ENCODE measurements at regions not wholly inside any gene's neighbourhood (a gene's known extent, or its start where the extent isn't known, plus 50 kb on each side); places are given as distances from the start of the nearest gene placed in this dataset.
"Not testable (repeated sequence)": the region's sequence is repeated elsewhere in the genome, so short reads cannot be mapped to it uniquely, and the experiment has no call there.

DNA sequence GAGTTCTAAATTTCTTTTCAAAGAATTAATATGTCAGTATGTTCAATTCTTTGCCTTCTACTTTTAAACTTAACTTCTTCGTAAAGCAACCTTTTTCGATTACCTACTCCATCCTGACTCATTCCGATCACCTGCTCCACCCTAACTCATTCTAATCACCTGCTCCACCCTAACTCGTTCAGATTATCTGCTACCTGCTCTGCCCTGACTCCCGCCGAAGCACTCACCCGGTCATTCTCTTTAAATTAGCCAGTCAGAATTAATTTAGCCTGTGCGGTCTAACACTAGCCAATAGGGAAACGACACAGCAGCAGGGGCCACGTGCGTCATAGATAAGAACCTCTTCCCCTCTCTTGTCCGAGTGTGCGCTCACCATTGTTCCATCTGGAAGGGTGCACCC, 60.1 kb upstream of the SH3RF1 start:
- no peak overlapping the region for H3K4me3 ChIP-seq
- intact Hi-C loops (cut with DNase I): no loop called here
- WGBS, 2 donors: 87 to 88% methylated on average over 13 of the region's 13 CpGs
- H3K27me3 ChIP-seq: no peaks in the 10 kb centered on the region
- H3K36me3 ChIP-seq: no peaks in the 10 kb centered on the region
- no peak for DNase-seq
- TF ChIP-seq POLR2A (IDR thresholded peaks at IDR 0.05): no peak
- TF ChIP-seq, protein P1, sequence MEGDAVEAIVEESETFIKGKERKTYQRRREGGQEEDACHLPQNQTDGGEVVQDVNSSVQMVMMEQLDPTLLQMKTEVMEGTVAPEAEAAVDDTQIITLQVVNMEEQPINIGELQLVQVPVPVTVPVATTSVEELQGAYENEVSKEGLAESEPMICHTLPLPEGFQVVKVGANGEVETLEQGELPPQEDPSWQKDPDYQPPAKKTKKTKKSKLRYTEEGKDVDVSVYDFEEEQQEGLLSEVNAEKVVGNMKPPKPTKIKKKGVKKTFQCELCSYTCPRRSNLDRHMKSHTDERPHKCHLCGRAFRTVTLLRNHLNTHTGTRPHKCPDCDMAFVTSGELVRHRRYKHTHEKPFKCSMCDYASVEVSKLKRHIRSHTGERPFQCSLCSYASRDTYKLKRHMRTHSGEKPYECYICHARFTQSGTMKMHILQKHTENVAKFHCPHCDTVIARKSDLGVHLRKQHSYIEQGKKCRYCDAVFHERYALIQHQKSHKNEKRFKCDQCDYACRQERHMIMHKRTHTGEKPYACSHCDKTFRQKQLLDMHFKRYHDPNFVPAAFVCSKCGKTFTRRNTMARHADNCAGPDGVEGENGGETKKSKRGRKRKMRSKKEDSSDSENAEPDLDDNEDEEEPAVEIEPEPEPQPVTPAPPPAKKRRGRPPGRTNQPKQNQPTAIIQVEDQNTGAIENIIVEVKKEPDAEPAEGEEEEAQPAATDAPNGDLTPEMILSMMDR (IDR thresholded peaks at IDR 0.05): no peak
- peaks cover 0 to 11% (median 4%) of the 10 kb centered on the region in 3 donors for H3K4me1 ChIP-seq
- no peak overlapping the region for H3K27ac ChIP-seq
- H3K9me3 ChIP-seq: no peaks in the 10 kb centered on the region

DNA sequence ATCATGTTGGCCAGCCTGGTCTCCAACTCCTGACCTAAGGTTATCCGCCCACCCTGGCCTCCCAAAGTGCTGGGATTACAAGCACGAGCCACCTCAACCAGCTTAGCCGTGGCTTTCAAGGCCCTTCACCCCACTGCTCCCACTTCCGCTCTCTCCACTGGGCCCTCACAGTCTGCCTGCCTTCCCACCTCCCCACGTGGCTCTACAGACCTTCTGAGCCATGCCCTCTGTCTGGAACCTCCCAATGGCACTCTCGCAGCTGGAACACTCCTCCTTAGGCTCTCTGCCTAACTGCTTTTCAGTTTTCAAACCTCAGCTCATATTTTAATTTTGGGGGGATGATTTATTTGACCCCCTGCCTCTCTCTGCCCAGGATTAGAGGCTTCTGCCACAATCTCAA, 59.3 kb upstream of the SH3RF1 start:
- Histone ChIP-seq H3K9me3 (no peaks in the 10 kb centered on the region), H3K4me3 (no peak overlapping the region), H3K4me1 (peaks cover 0 to 4% (median under 1%) of the 10 kb centered on the region in 3 donors), H3K27me3 (no peaks in the 10 kb centered on the region), H3K36me3 (no peaks in the 10 kb centered on the region), H3K27ac (no peak overlapping the region)
- no peak for TF ChIP-seq POLR2A (IDR thresholded peaks at IDR 0.05)
- TF ChIP-seq, protein P1 (IDR thresholded peaks at IDR 0.05): no peak
- DNase-seq: no peak
- 83 to 89% methylated on average over 6 of the region's 6 CpGs for WGBS, 2 donors
- intact Hi-C loops (cut with DNase I): no loop called here

DNA sequence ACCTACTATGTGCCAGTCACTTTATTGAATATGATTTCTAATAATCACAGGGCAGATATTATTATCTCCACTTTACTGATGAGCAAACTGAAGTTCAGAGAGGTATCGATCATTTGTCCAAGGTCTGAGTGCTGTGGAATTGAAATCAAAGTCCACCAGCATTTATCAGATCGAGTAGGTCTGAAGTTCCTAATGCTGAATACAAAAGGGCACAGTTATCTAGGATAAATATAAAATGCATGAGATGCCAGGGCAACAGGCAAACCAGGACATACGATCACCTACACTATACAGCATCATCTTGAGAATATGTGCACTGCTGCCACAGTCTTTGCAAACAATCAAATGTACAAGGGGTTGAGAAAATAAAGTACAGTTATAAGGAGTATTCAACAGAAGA, 57.2 kb upstream of the SH3RF1 start:
- no peaks in the 10 kb centered on the region for H3K36me3 ChIP-seq
- H3K4me1 ChIP-seq: no peaks in the 10 kb centered on the region
- no peaks in the 10 kb centered on the region for H3K9me3 ChIP-seq
- no peaks in the 10 kb centered on the region for H3K27me3 ChIP-seq
- intact Hi-C loops (cut with DNase I): no loop called here
- TF ChIP-seq POLR2A (IDR thresholded peaks at IDR 0.05): no peak
- TF ChIP-seq, protein P1 (IDR thresholded peaks at IDR 0.05): no peak
- 88% methylated on average over 3 of the region's 3 CpGs for WGBS, 2 donors
- no peak for DNase-seq
- no peak overlapping the region for H3K27ac ChIP-seq
- H3K4me3 ChIP-seq: no peak overlapping the region

DNA sequence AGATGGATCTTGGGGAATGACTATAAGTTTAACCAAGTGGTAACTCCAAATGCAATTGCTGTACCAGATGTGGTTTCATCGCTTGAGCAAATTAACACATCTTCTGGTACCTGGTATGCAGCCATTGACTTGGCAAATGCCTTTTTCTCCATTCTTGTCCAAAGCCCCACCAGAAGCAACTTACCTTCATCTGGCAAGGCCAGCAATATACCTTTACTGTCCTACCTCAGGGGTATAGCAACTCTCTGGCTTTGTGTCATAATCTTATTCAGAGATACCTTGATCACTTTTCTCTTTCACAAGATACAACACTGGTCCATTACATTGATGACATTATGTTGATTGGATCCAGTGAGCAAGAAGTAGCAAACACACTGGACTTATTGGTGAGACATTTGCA, 53.2 kb upstream of the SH3RF1 start:
- H3K9me3 ChIP-seq; intact Hi-C loops (cut with DNase I); H3K27me3 ChIP-seq; DNase-seq; H3K27ac ChIP-seq; H3K4me3 ChIP-seq; H3K4me1 ChIP-seq; H3K36me3 ChIP-seq: not testable (repeated sequence)
- WGBS, 2 donors: 100% methylated on average over 1 of the region's 1 CpG

DNA sequence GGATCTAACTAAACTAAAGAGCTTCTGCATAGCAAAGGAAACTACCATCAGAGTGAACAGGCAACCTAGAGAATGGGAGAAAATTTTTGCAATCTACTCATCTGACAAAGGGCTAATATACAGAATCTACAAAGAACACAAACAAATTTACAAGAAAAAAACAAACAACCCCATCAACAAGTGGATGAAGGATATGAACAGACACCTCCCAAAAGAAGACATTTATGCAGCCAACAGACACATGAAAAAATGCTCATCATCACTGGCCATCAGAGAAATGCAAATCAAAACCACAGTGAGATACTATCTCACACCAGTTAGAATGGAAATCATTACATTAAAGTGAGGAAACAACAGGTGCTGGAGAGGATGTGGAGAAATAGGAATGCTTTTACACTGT, 52.1 kb upstream of the SH3RF1 start:
- H3K4me1 ChIP-seq; H3K27ac ChIP-seq; H3K27me3 ChIP-seq; H3K36me3 ChIP-seq; H3K4me3 ChIP-seq; H3K9me3 ChIP-seq; intact Hi-C loops (cut with DNase I); DNase-seq: not testable (repeated sequence)
